GM23338 (cell line): ENCODE measurements at regions not wholly inside any gene's neighbourhood (a gene's known extent, or its start where the extent isn't known, plus 50 kb on each side); places are given as distances from the start of the nearest gene placed in this dataset.

Experiments used
- ATAC-seq: fragments of 200-7000 bp; cut with Tn5 transposase; 3 replicates; pipeline ENCODE4 v1.9.1; 2020
- DNase-seq: peaks from one replicate; pipeline ENCODE4 v3.0.0-alpha.2; 2015; ENCODE audit warnings: low spot score
- H2AFZ ChIP-seq: fragments of 200-600 bp; sonication (generic); 2 replicates; pipeline ENCODE4 v1.8.0; 2016; ENCODE audit warnings: antibody characterized with exemption, mild to moderate bottlenecking, moderate library complexity
- H3F3A ChIP-seq: fragments of 200-600 bp; sonication (generic); replicated peaks from 2 replicates; pipeline ENCODE4 v1.8.0; 2017; ENCODE audit warnings: antibody characterized with exemption, mixed run types, low read depth
- H3K27ac ChIP-seq: fragments of 200-600 bp; sonication (generic); 2 replicates; pipeline ENCODE4 v1.6.1; 2016; ENCODE audit warnings: low read depth
- H3K27me3 ChIP-seq: fragments of 200-600 bp; sonication (generic); 2 replicates; pipeline ENCODE4 v1.8.0; 2016; ENCODE audit warnings: mild to moderate bottlenecking, mixed run types, moderate library complexity; ENCODE audit not compliant: insufficient read depth
- H3K36me3 ChIP-seq: fragments of 200-600 bp; sonication (generic); 2 replicates; pipeline ENCODE4 v1.8.0; 2016; ENCODE audit warnings: mild to moderate bottlenecking; ENCODE audit not compliant: insufficient read depth
- H3K4me1 ChIP-seq: fragments of 200-600 bp; sonication (generic); 2 replicates; pipeline ENCODE4 v1.8.0; 2016; ENCODE audit warnings: mild to moderate bottlenecking, moderate library complexity; ENCODE audit not compliant: insufficient read depth
- H3K4me2 ChIP-seq: fragments of 200-600 bp; sonication (generic); 2 replicates; pipeline ENCODE4 v1.7.1; 2017; ENCODE audit warnings: mixed run types
- H3K4me3 ChIP-seq: fragments of 200-600 bp; sonication (generic); 2 replicates; pipeline ENCODE4 v1.6.1; 2016; ENCODE audit warnings: mixed run types
- H3K79me2 ChIP-seq: fragments of 200-600 bp; sonication (generic); replicated peaks from 2 replicates; pipeline ENCODE4 v1.8.0; 2017; ENCODE audit warnings: mild to moderate bottlenecking; ENCODE audit not compliant: insufficient read depth
- H3K9me2 ChIP-seq: fragments of 200-600 bp; sonication (generic); 2 replicates; pipeline ENCODE4 v1.8.0; 2017; ENCODE audit not compliant: insufficient read depth
- H4K20me1 ChIP-seq: fragments of 200-600 bp; sonication (generic); replicated peaks from 2 replicates; pipeline ENCODE4 v1.8.0; 2017; ENCODE audit warnings: mild to moderate bottlenecking; ENCODE audit not compliant: insufficient read depth
- H3K27ac Mint-ChIP-seq: 2 replicates; pipeline ENCODE4 v1.8.0; 2020; ENCODE audit warnings: inconsistent platforms, mild to moderate bottlenecking, moderate library complexity, mixed read lengths
- H3K27me3 Mint-ChIP-seq: 3 replicates; pipeline ENCODE4 v1.8.0; 2022; ENCODE audit warnings: low read depth, mild to moderate bottlenecking, moderate library complexity, mixed read lengths, inconsistent platforms; ENCODE audit not compliant: insufficient read depth, poor library complexity
- H3K36me3 Mint-ChIP-seq: 3 replicates; pipeline ENCODE4 v1.8.0; 2021; ENCODE audit warnings: low read depth, mild to moderate bottlenecking, inconsistent platforms, moderate library complexity, mixed read lengths
- H3K4me1 Mint-ChIP-seq: 3 replicates; pipeline ENCODE4 v1.8.0; 2020; ENCODE audit warnings: mild to moderate bottlenecking, inconsistent platforms, mixed read lengths
- H3K4me3 Mint-ChIP-seq: 3 replicates; pipeline ENCODE4 v1.8.0; 2021; ENCODE audit warnings: moderate library complexity, mild to moderate bottlenecking, inconsistent platforms, mixed read lengths
- H3K9me3 Mint-ChIP-seq: 3 replicates; pipeline ENCODE4 v1.8.0; 2020; ENCODE audit warnings: moderate library complexity, mild to moderate bottlenecking, inconsistent platforms, mixed read lengths
- CREB1 ChIP-seq: fragments of 250-450 bp; sonication (Bioruptor Pico); IDR thresholded peaks from 2 replicates; pipeline ENCODE4 v1.5.0; 2020; ENCODE audit warnings: low read depth, mild to moderate bottlenecking, moderate library complexity
- EZH2 ChIP-seq: fragments of 200-600 bp; sonication (generic); IDR thresholded peaks from one replicate; pipeline ENCODE4 v1.8.0; 2017; ENCODE audit warnings: antibody characterized with exemption, mild to moderate bottlenecking, low read depth; ENCODE audit not compliant: unreplicated experiment
- EZH2phosphoT487 ChIP-seq: fragments of 200-600 bp; sonication (generic); IDR thresholded peaks from one replicate; pipeline ENCODE4 v1.8.1; 2018; ENCODE audit warnings: antibody characterized with exemption; ENCODE audit not compliant: unreplicated experiment
- NANOG ChIP-seq: IDR thresholded peaks from 2 replicates; pipeline ENCODE4 v1.6.1; 2016; ENCODE audit warnings: antibody characterized with exemption, borderline replicate concordance
- POLR2AphosphoS5 ChIP-seq: IDR thresholded peaks from 2 replicates; pipeline ENCODE4 v1.6.1; 2016; ENCODE audit warnings: antibody characterized with exemption, low read depth
- STAT1 ChIP-seq: IDR thresholded peaks from one replicate; pipeline ENCODE4 v1.6.1; 2016; ENCODE audit warnings: antibody characterized with exemption; ENCODE audit not compliant: unreplicated experiment
- ZNF331 ChIP-seq: fragments of 250-450 bp; sonication (Bioruptor Pico); IDR thresholded peaks from 2 replicates; pipeline ENCODE4 v1.5.0; 2020; ENCODE audit warnings: low read depth, mild to moderate bottlenecking, moderate library complexity
- TF ChIP-seq, protein P1 (sequence below), 2 experiments: fragments of 200-600 bp in 1 of 2; sonication (generic) in 1 of 2; conservative IDR thresholded peaks; 2 replicates each; pipeline versions ENCODE4 v1.5.1 to v1.6.1; 2016 to 2017; ENCODE audit warnings: antibody characterized with exemption in 2 of 2, low read depth in 2 of 2, mild to moderate bottlenecking in 2 of 2, moderate library complexity in 1 of 2
- TF ChIP-seq, protein P2 (sequence below): IDR thresholded peaks from one replicate; pipeline ENCODE4 v1.6.1; 2018; ENCODE audit warnings: antibody characterized with exemption; ENCODE audit not compliant: unreplicated experiment

DNA sequence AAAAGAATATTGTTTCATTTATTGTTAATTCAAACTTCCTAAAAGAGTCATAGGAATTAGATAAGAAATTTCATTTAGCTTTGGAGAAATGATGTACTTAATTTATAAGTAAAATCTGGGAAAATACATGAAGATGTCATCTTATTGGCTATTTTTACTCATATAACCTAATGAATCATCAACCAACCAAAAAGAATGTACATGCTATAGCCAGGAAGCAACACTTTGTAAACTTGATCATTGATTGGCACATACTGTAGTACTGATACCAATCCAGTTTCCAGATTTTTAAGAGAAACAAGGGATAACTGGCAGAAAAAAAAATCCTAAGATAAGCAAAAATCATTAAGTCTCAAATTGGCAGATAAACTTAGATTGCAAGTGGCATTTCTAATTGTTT, 207.9 kb upstream of the CDIN1 start:
- H3K9me3 Mint-ChIP-seq: no peaks in the 10 kb centered on the region
- Histone ChIP-seq H3K79me2 (no peaks in the 10 kb centered on the region), H3K27me3 (no peaks in the 10 kb centered on the region), H3K4me1 (no peaks in the 10 kb centered on the region; the same call in 1 of the 2 replicates), H3K27ac (no peak overlapping the region), H2AFZ (no peak overlapping the region), H3K9me2 (no peaks in the 10 kb centered on the region), H3K36me3 (no peaks in the 10 kb centered on the region), H3K4me2 (no peak overlapping the region), H4K20me1 (no peaks in the 10 kb centered on the region), H3F3A (no peaks in the 10 kb centered on the region), H3K4me3 (no peak overlapping the region)
- DNase-seq: no peak
- ATAC-seq: no peak
- TF ChIP-seq, protein P1, sequence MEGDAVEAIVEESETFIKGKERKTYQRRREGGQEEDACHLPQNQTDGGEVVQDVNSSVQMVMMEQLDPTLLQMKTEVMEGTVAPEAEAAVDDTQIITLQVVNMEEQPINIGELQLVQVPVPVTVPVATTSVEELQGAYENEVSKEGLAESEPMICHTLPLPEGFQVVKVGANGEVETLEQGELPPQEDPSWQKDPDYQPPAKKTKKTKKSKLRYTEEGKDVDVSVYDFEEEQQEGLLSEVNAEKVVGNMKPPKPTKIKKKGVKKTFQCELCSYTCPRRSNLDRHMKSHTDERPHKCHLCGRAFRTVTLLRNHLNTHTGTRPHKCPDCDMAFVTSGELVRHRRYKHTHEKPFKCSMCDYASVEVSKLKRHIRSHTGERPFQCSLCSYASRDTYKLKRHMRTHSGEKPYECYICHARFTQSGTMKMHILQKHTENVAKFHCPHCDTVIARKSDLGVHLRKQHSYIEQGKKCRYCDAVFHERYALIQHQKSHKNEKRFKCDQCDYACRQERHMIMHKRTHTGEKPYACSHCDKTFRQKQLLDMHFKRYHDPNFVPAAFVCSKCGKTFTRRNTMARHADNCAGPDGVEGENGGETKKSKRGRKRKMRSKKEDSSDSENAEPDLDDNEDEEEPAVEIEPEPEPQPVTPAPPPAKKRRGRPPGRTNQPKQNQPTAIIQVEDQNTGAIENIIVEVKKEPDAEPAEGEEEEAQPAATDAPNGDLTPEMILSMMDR (conservative IDR thresholded peaks at IDR 0.05; ENCODE audit: low read depth in 2 of 2): no peak
- TF ChIP-seq STAT1 (no peak), ZNF331 (no peak), EZH2 (no peak), NANOG (no peak), POLR2AphosphoS5 (no peak), CREB1 (CRISPR knock-in tag) (no peak)
- TF ChIP-seq, protein P2, sequence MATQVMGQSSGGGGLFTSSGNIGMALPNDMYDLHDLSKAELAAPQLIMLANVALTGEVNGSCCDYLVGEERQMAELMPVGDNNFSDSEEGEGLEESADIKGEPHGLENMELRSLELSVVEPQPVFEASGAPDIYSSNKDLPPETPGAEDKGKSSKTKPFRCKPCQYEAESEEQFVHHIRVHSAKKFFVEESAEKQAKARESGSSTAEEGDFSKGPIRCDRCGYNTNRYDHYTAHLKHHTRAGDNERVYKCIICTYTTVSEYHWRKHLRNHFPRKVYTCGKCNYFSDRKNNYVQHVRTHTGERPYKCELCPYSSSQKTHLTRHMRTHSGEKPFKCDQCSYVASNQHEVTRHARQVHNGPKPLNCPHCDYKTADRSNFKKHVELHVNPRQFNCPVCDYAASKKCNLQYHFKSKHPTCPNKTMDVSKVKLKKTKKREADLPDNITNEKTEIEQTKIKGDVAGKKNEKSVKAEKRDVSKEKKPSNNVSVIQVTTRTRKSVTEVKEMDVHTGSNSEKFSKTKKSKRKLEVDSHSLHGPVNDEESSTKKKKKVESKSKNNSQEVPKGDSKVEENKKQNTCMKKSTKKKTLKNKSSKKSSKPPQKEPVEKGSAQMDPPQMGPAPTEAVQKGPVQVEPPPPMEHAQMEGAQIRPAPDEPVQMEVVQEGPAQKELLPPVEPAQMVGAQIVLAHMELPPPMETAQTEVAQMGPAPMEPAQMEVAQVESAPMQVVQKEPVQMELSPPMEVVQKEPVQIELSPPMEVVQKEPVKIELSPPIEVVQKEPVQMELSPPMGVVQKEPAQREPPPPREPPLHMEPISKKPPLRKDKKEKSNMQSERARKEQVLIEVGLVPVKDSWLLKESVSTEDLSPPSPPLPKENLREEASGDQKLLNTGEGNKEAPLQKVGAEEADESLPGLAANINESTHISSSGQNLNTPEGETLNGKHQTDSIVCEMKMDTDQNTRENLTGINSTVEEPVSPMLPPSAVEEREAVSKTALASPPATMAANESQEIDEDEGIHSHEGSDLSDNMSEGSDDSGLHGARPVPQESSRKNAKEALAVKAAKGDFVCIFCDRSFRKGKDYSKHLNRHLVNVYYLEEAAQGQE: no peak
- no peak overlapping the region for H3K4me3 Mint-ChIP-seq
- H3K4me1 Mint-ChIP-seq: no peaks in the 10 kb centered on the region
- no peaks in the 10 kb centered on the region for H3K36me3 Mint-ChIP-seq
- H3K27ac Mint-ChIP-seq: no peak overlapping the region
- H3K27me3 Mint-ChIP-seq: no peaks in the 10 kb centered on the region

DNA sequence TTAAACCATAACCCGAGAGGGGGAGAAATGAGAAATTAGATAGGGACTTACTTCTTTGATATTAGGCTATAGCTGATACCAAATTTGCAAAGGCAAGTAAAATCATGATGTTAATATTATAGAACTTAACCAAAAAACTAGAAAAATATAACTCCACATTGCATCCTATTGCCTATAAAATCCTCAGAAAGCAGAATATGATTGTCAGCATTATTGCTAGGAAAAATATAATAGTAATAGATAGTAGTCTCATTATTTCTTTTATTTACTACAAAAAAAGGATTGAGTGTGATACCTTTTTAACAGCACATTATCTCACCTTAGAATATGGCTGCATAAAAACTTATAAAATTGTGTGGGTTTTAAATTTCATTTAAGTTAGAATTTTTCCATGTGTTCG, 206.5 kb upstream of the CDIN1 start:
- Mint-ChIP-seq H3K36me3 (no peaks in the 10 kb centered on the region), H3K27ac (no peak overlapping the region), H3K27me3 (no peaks in the 10 kb centered on the region), H3K4me1 (no peaks in the 10 kb centered on the region), H3K4me3 (no peak overlapping the region), H3K9me3 (no peaks in the 10 kb centered on the region; the same call in 2 of the 3 replicates)
- Histone ChIP-seq H4K20me1 (no peaks in the 10 kb centered on the region), H3K4me2 (no peak overlapping the region), H3K4me3 (no peak overlapping the region), H3K4me1 (no peaks in the 10 kb centered on the region), H3F3A (no peaks in the 10 kb centered on the region), H3K36me3 (no peaks in the 10 kb centered on the region), H2AFZ (no peak overlapping the region), H3K9me2 (no peaks in the 10 kb centered on the region), H3K27ac (no peak overlapping the region), H3K79me2 (no peaks in the 10 kb centered on the region), H3K27me3 (no peaks in the 10 kb centered on the region)
- no peak for ATAC-seq
- TF ChIP-seq, protein P2: no peak
- TF ChIP-seq EZH2phosphoT487: no peak
- no peak for DNase-seq
